Activated CD8-positive, alpha-beta memory T cell treated with anti-CD3 and anti-CD28 coated beads, Interleukin-2, amount 10 ng/mL, durations not matched to agents 7 days and 5 days (primary cell): ENCODE measurements at regions not wholly inside any gene's neighbourhood (a gene's known extent, or its start where the extent isn't known, plus 50 kb on each side); places are given as distances from the start of the nearest gene placed in this dataset.

ENCODE experiments used
- ATAC-seq: fragments of 150-1000 bp; cut with Tn5 transposase; one replicate; pipeline ENCODE4 v1.10.0; 2021; ENCODE audit warnings: moderate library complexity
- CTCF ChIA-PET: fragments of 350-600 bp; sonication (Branson Sonifier 250); formaldehyde crosslinking; loops from one replicate; lab custom pipeline; 2021; ENCODE audit warnings: antibody characterized with exemption; lab: Charles Lee
- DNase-seq: peaks from one replicate; pipeline ENCODE4 v3.0.0-alpha.2; 2020
- H3K27ac Mint-ChIP-seq: one replicate; pipeline ENCODE4 v1.8.0; 2021; ENCODE audit warnings: mild to moderate bottlenecking, mixed read lengths
- H3K27me3 Mint-ChIP-seq: one replicate; pipeline ENCODE4 v1.8.0; 2021; ENCODE audit warnings: mixed read lengths
- H3K36me3 Mint-ChIP-seq: one replicate; pipeline ENCODE4 v1.8.0; 2021; ENCODE audit warnings: mild to moderate bottlenecking, mixed read lengths
- H3K4me1 Mint-ChIP-seq: one replicate; pipeline ENCODE4 v1.8.0; 2021; ENCODE audit warnings: mixed read lengths
- H3K4me3 Mint-ChIP-seq: one replicate; pipeline ENCODE4 v1.8.0; 2021; ENCODE audit warnings: mild to moderate bottlenecking, moderate library complexity, mixed read lengths
- H3K9me3 Mint-ChIP-seq: one replicate; pipeline ENCODE4 v1.8.0; 2022; ENCODE audit warnings: low read depth, mixed read lengths

GRCh38 chr20:19016140-19016497 lies 196.3 kb upstream of the SLC24A3 start:
- no peaks in the 10 kb centered on the region for H3K9me3 Mint-ChIP-seq
- H3K36me3 Mint-ChIP-seq = no peaks in the 10 kb centered on the region
- no peaks in the 10 kb centered on the region for H3K27me3 Mint-ChIP-seq
- no peak overlapping the region for H3K4me3 Mint-ChIP-seq
- CTCF ChIA-PET = no interaction called here
- DNase-seq = peak; percentile 18
- no peaks in the 10 kb centered on the region for H3K4me1 Mint-ChIP-seq
- no peak overlapping the region for H3K27ac Mint-ChIP-seq
- no peak for ATAC-seq

- H3K4me1 Mint-ChIP-seq = no peaks in the 10 kb centered on the region
- H3K27me3 Mint-ChIP-seq = no peaks in the 10 kb centered on the region
- ATAC-seq (no peak), DNase-seq (peak; percentile 16)
- no peaks in the 10 kb centered on the region for H3K36me3 Mint-ChIP-seq
- no peaks in the 10 kb centered on the region for H3K9me3 Mint-ChIP-seq
- H3K4me3 Mint-ChIP-seq = no peak overlapping the region
- H3K27ac Mint-ChIP-seq = no peak overlapping the region
- CTCF ChIA-PET = no interaction called here
Observed at GRCh38 chr20:19017104-19017690, 195.2 kb upstream of the SLC24A3 start.

GRCh38 chr20:19018881-19019280 lies 193.6 kb upstream of the SLC24A3 start:
- no peak overlapping the region for H3K27ac Mint-ChIP-seq
- H3K36me3 Mint-ChIP-seq = no peaks in the 10 kb centered on the region
- H3K27me3 Mint-ChIP-seq = no peaks in the 10 kb centered on the region
- DNase-seq (peak; percentile 22), ATAC-seq (no peak)
- H3K9me3 Mint-ChIP-seq = no peaks in the 10 kb centered on the region
- CTCF ChIA-PET = interaction anchor here (1.4 kb wide), 1 partner anchor 386 kb away, joined by 3 read pairs; no protein-coding TSS in a partner anchor
- no peaks in the 10 kb centered on the region for H3K4me1 Mint-ChIP-seq
- H3K4me3 Mint-ChIP-seq = no peak overlapping the region

- CTCF ChIA-PET = interaction anchor here (1.4 kb wide), 1 partner anchor 387 kb away, joined by 3 read pairs; no protein-coding TSS in a partner anchor
- H3K36me3 Mint-ChIP-seq = no peaks in the 10 kb centered on the region
- H3K27ac Mint-ChIP-seq = no peak overlapping the region
- DNase-seq (no peak), ATAC-seq (no peak)
- H3K27me3 Mint-ChIP-seq = no peaks in the 10 kb centered on the region
- H3K4me3 Mint-ChIP-seq = no peak overlapping the region
- H3K4me1 Mint-ChIP-seq = no peaks in the 10 kb centered on the region
- no peaks in the 10 kb centered on the region for H3K9me3 Mint-ChIP-seq
Observed at GRCh38 chr20:19019734-19020364, 192.6 kb upstream of the SLC24A3 start.

- H3K4me1 Mint-ChIP-seq = no peaks in the 10 kb centered on the region
- DNase-seq (no peak), ATAC-seq (no peak)
- CTCF ChIA-PET = no interaction called here
- no peak overlapping the region for H3K27ac Mint-ChIP-seq
- no peak overlapping the region for H3K4me3 Mint-ChIP-seq
- no peaks in the 10 kb centered on the region for H3K36me3 Mint-ChIP-seq
- no peaks in the 10 kb centered on the region for H3K9me3 Mint-ChIP-seq
- no peaks in the 10 kb centered on the region for H3K27me3 Mint-ChIP-seq
Observed at GRCh38 chr20:19021406-19022117, 190.9 kb upstream of the SLC24A3 start.

GRCh38 chr20:19022118-19022575 lies 190.3 kb upstream of the SLC24A3 start:
- ATAC-seq (no peak), DNase-seq (no peak)
- H3K27me3 Mint-ChIP-seq = no peaks in the 10 kb centered on the region
- CTCF ChIA-PET = no interaction called here
- no peaks in the 10 kb centered on the region for H3K36me3 Mint-ChIP-seq
- no peak overlapping the region for H3K4me3 Mint-ChIP-seq
- H3K9me3 Mint-ChIP-seq = no peaks in the 10 kb centered on the region
- no peak overlapping the region for H3K27ac Mint-ChIP-seq
- no peaks in the 10 kb centered on the region for H3K4me1 Mint-ChIP-seq

GRCh38 chr20:19022791-19023448 lies 189.5 kb upstream of the SLC24A3 start:
- no peaks in the 10 kb centered on the region for H3K36me3 Mint-ChIP-seq
- H3K4me3 Mint-ChIP-seq = no peak overlapping the region
- no peak for DNase-seq
- H3K27me3 Mint-ChIP-seq = no peaks in the 10 kb centered on the region
- H3K27ac Mint-ChIP-seq = no peak overlapping the region
- no peaks in the 10 kb centered on the region for H3K4me1 Mint-ChIP-seq
- CTCF ChIA-PET = no interaction called here
- ATAC-seq = no peak
- H3K9me3 Mint-ChIP-seq = no peaks in the 10 kb centered on the region

- CTCF ChIA-PET = no interaction called here
- Mint-ChIP-seq H3K36me3 (no peaks in the 10 kb centered on the region), H3K27ac (no peak overlapping the region), H3K27me3 (no peaks in the 10 kb centered on the region), H3K4me1 (no peaks in the 10 kb centered on the region), H3K4me3 (no peak overlapping the region), H3K9me3 (no peaks in the 10 kb centered on the region)
- ATAC-seq (no peak), DNase-seq (no peak)
Observed at GRCh38 chr20:19024296-19025035, 188.0 kb upstream of the SLC24A3 start.

GRCh38 chr20:19025430-19026120 lies 186.9 kb upstream of the SLC24A3 start:
- Mint-ChIP-seq H3K27ac (no peak overlapping the region), H3K4me3 (no peak overlapping the region), H3K36me3 (no peaks in the 10 kb centered on the region), H3K9me3 (no peaks in the 10 kb centered on the region), H3K27me3 (no peaks in the 10 kb centered on the region), H3K4me1 (no peaks in the 10 kb centered on the region)
- DNase-seq (no peak), ATAC-seq (no peak)
- CTCF ChIA-PET = no interaction called here

- Mint-ChIP-seq H3K4me1 (no peaks in the 10 kb centered on the region), H3K36me3 (no peaks in the 10 kb centered on the region), H3K27ac (no peak overlapping the region), H3K27me3 (no peaks in the 10 kb centered on the region), H3K9me3 (no peaks in the 10 kb centered on the region), H3K4me3 (no peak overlapping the region)
- CTCF ChIA-PET = no interaction called here
- DNase-seq (no peak), ATAC-seq (no peak)
Observed at GRCh38 chr20:19026121-19026878, 186.1 kb upstream of the SLC24A3 start.

- Mint-ChIP-seq H3K36me3 (no peaks in the 10 kb centered on the region), H3K27ac (no peak overlapping the region), H3K9me3 (no peaks in the 10 kb centered on the region), H3K27me3 (no peaks in the 10 kb centered on the region), H3K4me1 (no peaks in the 10 kb centered on the region), H3K4me3 (no peak overlapping the region)
- CTCF ChIA-PET = no interaction called here
- no peak for ATAC-seq
- no peak for DNase-seq
Observed at GRCh38 chr20:19026901-19027644, 185.4 kb upstream of the SLC24A3 start.

- ATAC-seq (no peak), DNase-seq (no peak)
- H3K9me3 Mint-ChIP-seq = no peaks in the 10 kb centered on the region
- CTCF ChIA-PET = no interaction called here
- H3K36me3 Mint-ChIP-seq = no peaks in the 10 kb centered on the region
- no peak overlapping the region for H3K4me3 Mint-ChIP-seq
- peaks cover 2% of the 10 kb centered on the region for H3K27me3 Mint-ChIP-seq
- H3K4me1 Mint-ChIP-seq = no peaks in the 10 kb centered on the region
- H3K27ac Mint-ChIP-seq = no peak overlapping the region
Observed at GRCh38 chr20:19027971-19028370, 184.5 kb upstream of the SLC24A3 start.
